ENCODE measurements at regions not wholly inside any gene's neighbourhood (a gene's known extent, or its start where the extent isn't known, plus 50 kb on each side); places are given as distances from the start of the nearest gene placed in this dataset.

DNA sequence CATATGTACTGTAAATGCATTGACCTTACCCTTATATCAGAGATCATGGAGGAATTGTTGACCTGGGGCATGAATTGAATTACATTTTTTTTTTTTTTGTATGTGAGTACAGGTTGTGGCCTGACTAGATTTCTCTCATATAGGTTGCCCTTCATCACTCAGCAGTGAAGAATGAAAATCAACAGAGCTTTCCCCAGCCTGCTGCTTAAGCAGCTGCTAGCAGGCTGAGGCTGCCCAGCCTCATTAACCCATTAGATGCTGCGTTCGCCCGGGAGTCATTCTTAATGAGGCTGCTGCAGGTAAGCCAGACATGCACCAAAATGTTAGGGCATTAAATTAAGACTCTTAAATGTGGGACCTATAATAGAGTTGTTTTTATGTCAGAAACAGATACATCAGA lies 236.0 kb downstream of the ETNK1 start:
- TF ChIP-seq, protein P1, sequence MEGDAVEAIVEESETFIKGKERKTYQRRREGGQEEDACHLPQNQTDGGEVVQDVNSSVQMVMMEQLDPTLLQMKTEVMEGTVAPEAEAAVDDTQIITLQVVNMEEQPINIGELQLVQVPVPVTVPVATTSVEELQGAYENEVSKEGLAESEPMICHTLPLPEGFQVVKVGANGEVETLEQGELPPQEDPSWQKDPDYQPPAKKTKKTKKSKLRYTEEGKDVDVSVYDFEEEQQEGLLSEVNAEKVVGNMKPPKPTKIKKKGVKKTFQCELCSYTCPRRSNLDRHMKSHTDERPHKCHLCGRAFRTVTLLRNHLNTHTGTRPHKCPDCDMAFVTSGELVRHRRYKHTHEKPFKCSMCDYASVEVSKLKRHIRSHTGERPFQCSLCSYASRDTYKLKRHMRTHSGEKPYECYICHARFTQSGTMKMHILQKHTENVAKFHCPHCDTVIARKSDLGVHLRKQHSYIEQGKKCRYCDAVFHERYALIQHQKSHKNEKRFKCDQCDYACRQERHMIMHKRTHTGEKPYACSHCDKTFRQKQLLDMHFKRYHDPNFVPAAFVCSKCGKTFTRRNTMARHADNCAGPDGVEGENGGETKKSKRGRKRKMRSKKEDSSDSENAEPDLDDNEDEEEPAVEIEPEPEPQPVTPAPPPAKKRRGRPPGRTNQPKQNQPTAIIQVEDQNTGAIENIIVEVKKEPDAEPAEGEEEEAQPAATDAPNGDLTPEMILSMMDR (IDR thresholded peaks at IDR 0.05) = no peak
- no peak for TF ChIP-seq POLR2A (IDR thresholded peaks at IDR 0.05)
